Lung (tissue), 11 donors: ENCODE measurements at regions not wholly inside any gene's neighbourhood (a gene's known extent, or its start where the extent isn't known, plus 50 kb on each side); places are given as distances from the start of the nearest gene placed in this dataset.
A peak's percentile ranks its signal among the peaks of the same experiment; 100 is the strongest.

Source experiments
- ATAC-seq: fragments of 200-7000 bp; cut with Tn5 transposase; one replicate; pipeline ENCODE4 v1.9.1; 2020; ENCODE audit warnings: moderate number of reproducible peaks; ENCODE audit not compliant: insufficient read depth, low FRiP score
- DNase-seq, 3 donors: peaks; one replicate each; pipeline ENCODE4 v3.0.0-alpha.2; 2013 to 2017
- H3K27ac ChIP-seq, 2 donors: one replicate each; pipeline ENCODE4 v1.5.1; 2013; ENCODE audit warnings: mild to moderate bottlenecking in 2 of 2, moderate library complexity in 2 of 2, control low read depth in 1 of 2, inconsistent platforms in 1 of 2, low read depth in 1 of 2, low read length in 1 of 2
- H3K27me3 ChIP-seq, 3 donors: one replicate each; pipeline ENCODE4 v1.5.1; 2013; ENCODE audit warnings: low read length in 2 of 3; ENCODE audit not compliant: control insufficient read depth in 3 of 3, insufficient read depth in 3 of 3
- H3K36me3 ChIP-seq, 4 donors: one replicate each; pipeline ENCODE4 v1.5.1; 2013; ENCODE audit warnings: low read length in 4 of 4, mild to moderate bottlenecking in 1 of 4, moderate library complexity in 1 of 4; ENCODE audit not compliant: control insufficient read depth in 4 of 4, insufficient read depth in 4 of 4
- H3K4me1 ChIP-seq, 5 donors: one replicate each; pipeline ENCODE4 v1.5.1; 2013; ENCODE audit warnings: low read length in 5 of 5, mild to moderate bottlenecking in 2 of 5, moderate library complexity in 1 of 5; ENCODE audit not compliant: control insufficient read depth in 5 of 5, insufficient read depth in 5 of 5
- H3K4me3 ChIP-seq: one replicate; pipeline ENCODE4 v1.5.1; 2013; ENCODE audit warnings: mild to moderate bottlenecking, control low read depth, moderate library complexity
- H3K9ac ChIP-seq, 2 donors: one replicate each; pipeline ENCODE4 v1.5.1; 2013; ENCODE audit warnings: low read length in 2 of 2, control low read depth in 1 of 2; ENCODE audit not compliant: insufficient read depth in 1 of 2
- H3K9me3 ChIP-seq, 4 donors: one replicate each; pipeline ENCODE4 v1.5.1; 2013; ENCODE audit warnings: low read length in 3 of 4, mild to moderate bottlenecking in 1 of 4, moderate library complexity in 1 of 4; ENCODE audit not compliant: control insufficient read depth in 4 of 4, insufficient read depth in 3 of 4
- CTCF ChIP-seq: IDR thresholded peaks from 2 replicates; pipeline ENCODE4 v1.5.1; 2012; ENCODE audit warnings: mild to moderate bottlenecking; ENCODE audit errors: control extremely low read depth, extremely low read depth
- WGBS, 2 donors: extraction: QIAGEN DNeasy Blood & Tissue Kit; methylation state at CpG; one replicate each; pipeline ENCODE4 v1.1.7; 2013; 5-methylcytosine and 5-hydroxymethylcytosine counted together
- donor health status: control.
- donor health status: control.
- donor health status: Bipolar disorder and iron deficiency.
- donor health status: healthy.
- donor health status: DM: yes; HTN: yes; CAD: no.

- no peak overlapping the region for H3K9ac ChIP-seq
These were observed 51.1 kb upstream of the LHFPL2 start for GRCh38 chr5:78699552-78700153.

GRCh38 chr5:78698191-78698791, 49.7 kb upstream of the LHFPL2 start:
- no peak for ATAC-seq
- peaks cover 0 to 1% (median 0%) of the 10 kb centered on the region in 5 donors for H3K4me1 ChIP-seq
- no peak overlapping the region for H3K27ac ChIP-seq
- peaks cover 0 to 2% (median 1%) of the 10 kb centered on the region in 4 donors for H3K9me3 ChIP-seq
- no peak overlapping the region for H3K9ac ChIP-seq
- WGBS, 2 donors: 78 to 91% methylated on average over 4 of the region's 4 CpGs
- TF ChIP-seq CTCF: no peak
- no peaks in the 10 kb centered on the region for H3K27me3 ChIP-seq
- H3K36me3 ChIP-seq: no peaks in the 10 kb centered on the region
- DNase-seq: no peak
- no peak overlapping the region for H3K4me3 ChIP-seq

More at GRCh38 chr5:78699552-78700153, 51.1 kb upstream of the LHFPL2 start:
- Histone ChIP-seq H3K4me1 (peaks cover 0 to 1% (median 0%) of the 10 kb centered on the region in 5 donors), H3K27ac (no peak overlapping the region), H3K9me3 (peaks cover 0 to 2% (median 0%) of the 10 kb centered on the region in 4 donors), H3K4me3 (no peak overlapping the region), H3K27me3 (no peaks in the 10 kb centered on the region), H3K36me3 (no peaks in the 10 kb centered on the region)
- 61 to 73% methylated on average over 6 of the region's 6 CpGs for WGBS, 2 donors
- ATAC-seq (peak; percentile 75), DNase-seq (no peak)
- no peak for TF ChIP-seq CTCF
